GM19043 (cell line): ENCODE measurements at regions not wholly inside any gene's neighbourhood (a gene's known extent, or its start where the extent isn't known, plus 50 kb on each side); places are given as distances from the start of the nearest gene placed in this dataset.
A peak's percentile ranks its signal among the peaks of the same experiment; 100 is the strongest.

ENCODE experiments used
- ATAC-seq: cut with Tn5 transposase; IDR thresholded peaks from one replicate; pipeline ENCODE4 v1.9.1; 2021; ENCODE audit warnings: low read depth; ENCODE audit not compliant: unreplicated experiment

- ATAC-seq, result peak; percentile 61
These were observed 226.2 kb downstream of the MC4R start for GRCh38 chr18:60146220-60146960.

- no peak for ATAC-seq
These were observed 226.8 kb downstream of the MC4R start for GRCh38 chr18:60145776-60146175.

GRCh38 chr18:60134806-60135205 is 235.0 kb downstream of the PMAIP1 start:
- ATAC-seq, result no peak

DNA sequence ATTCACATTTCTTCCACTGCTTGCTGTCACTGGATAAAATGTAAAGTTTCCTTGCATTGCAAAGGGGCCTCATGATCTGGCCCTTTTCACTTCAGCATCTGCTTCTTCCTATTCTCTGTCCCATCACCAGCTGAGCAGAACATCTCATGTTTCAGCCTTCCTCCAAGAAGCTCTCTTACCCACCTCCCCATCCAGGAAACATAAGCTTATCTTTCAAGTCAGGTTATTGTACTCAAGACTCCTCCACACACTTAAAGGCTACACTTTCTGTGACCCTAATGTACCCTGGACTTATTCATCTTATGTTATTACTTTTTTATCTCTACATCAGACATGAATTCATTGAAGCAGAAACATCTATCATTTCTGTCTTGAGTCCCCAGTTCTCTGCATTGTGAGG is 230.5 kb downstream of the PMAIP1 start:
- no peak for ATAC-seq

DNA sequence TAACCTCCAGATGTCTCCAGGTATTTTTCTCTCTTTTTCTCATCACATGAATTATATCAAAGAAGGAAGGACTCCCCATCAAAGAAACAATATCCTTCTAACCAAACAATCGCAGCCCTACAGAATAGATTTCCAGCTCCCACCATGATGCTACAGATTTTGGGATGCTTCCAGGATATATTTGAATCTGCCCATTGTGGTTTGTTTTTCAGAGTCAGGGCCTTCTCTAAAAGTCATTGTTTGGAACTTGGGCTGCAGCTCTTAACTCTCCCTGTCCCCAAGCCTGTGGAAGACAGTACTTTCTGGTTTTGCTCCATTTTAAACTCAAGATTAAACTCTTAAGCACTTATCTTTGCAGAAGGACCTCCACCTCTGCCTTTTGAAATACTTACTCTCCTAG is 223.2 kb downstream of the PMAIP1 start:
- no peak for ATAC-seq

GRCh38 chr18:60122339-60122738 is 222.5 kb downstream of the PMAIP1 start:
- ATAC-seq, result no peak

DNA sequence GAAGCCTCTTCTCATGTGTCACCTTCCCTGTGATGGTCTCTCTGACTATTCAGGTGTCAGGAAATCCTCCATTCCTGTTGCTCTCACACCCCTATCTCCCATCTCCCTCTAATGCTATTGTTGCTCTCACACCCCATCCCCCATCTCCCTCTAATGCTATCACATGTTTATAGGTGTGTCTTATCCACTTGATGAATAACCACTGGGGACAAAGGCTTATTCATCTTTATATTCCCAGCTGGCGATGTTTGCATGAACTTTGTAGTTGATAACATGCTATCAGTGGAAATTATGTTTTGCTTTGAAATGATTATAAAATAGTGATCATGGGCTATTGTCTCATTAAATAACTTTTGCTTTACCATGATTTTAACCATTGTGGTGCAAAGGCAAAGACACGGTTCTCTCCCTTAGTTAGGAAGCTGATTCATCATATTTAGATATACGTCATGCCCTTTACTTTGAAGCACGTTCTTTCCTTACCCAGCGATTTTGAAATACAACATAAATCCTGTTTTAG is 220.5 kb downstream of the PMAIP1 start:
- no peak for ATAC-seq

DNA sequence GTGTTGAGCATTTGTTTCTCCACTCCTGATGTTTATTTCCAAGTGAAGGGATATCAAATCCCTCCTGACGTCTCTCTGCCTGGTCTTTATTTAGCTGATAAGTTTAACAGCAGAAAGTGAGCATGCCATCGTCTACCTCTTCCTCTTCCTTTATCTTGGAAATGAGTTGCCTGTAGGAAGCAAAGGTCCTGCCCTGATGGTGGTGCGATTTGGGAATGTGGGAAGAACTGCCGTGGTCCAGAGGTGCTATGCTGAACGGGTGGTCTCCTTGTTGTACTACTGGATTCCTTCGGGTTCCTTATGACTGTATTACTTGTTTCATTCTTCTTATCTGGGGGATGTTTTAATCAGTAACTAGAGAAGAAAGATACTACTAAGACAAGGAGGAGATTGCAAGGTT is 217.5 kb downstream of the PMAIP1 start:
- ATAC-seq, result no peak

- no peak for ATAC-seq
These were observed 213.6 kb downstream of the PMAIP1 start for GRCh38 chr18:60113396-60113795.

- ATAC-seq, result no peak
These were observed 212.6 kb downstream of the PMAIP1 start for GRCh38 chr18:60112369-60112768.

GRCh38 chr18:60111525-60111924 is 211.7 kb downstream of the PMAIP1 start:
- ATAC-seq, result no peak

GRCh38 chr18:60110836-60111235 is 211.0 kb downstream of the PMAIP1 start:
- ATAC-seq, result no peak

GRCh38 chr18:60100778-60101177 is 201.0 kb downstream of the PMAIP1 start:
- no peak for ATAC-seq

GRCh38 chr18:60099709-60100108 is 199.9 kb downstream of the PMAIP1 start:
- no peak for ATAC-seq

DNA sequence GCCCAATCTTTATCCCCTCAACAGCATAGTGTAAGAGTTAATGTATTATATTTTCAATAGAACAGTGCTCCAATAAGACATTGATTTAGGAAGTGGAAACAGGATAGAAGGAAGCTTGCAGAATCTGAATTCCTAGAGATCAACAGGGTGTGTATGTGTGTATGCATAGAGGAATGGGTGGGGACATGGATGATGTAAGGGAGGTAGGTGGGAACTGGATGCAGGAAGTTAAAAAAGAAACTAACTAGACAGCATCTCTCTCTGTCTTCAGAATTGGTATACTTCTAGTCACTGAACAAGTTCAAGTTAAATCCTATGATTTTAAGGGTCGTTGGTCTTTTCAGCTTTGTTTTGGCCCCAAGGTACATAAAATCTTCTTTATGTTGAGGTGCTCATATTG is 196.6 kb downstream of the PMAIP1 start:
- ATAC-seq, result no peak

DNA sequence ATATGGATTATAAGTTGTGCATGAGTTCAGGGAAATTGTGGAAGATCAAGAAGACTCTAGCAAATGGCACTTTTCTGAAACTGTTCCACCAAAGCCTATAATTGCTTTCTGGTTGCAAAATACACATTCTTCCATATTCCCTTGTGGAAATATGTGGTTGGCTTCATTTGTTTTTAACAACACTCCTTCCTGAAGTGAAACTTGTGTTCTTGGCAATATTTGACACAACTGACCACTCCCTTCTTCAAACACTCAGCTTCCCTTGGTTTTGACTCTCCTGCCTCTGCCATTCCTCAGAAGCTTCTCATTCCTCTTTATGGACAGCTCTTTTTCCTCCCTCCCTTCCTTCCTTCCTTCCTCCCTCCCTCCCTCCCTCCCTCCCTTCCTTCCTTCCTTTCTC is 192.3 kb downstream of the PMAIP1 start:
- no peak for ATAC-seq

- ATAC-seq, result no peak
These were observed 190.4 kb downstream of the PMAIP1 start for GRCh38 chr18:60090170-60090569.

- ATAC-seq, result no peak
These were observed 183.0 kb downstream of the PMAIP1 start for GRCh38 chr18:60082790-60083189.

DNA sequence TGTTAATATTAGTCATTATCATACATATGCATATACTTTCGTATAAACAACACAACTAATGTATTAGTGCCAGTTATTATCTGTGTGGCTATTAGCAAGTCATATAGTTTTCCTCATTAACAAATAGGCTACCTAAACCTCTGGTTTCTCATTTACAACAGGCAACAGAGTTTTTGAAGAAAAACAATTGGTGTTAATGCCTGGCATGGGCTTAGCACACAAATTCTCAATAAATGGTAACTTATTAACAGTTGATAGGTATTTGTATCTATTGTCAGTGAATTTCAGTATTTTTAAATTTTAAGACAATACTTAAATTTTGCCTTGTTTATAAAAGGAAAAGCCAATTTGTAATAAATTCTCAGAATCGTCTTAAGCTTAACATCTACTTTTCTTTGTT is 182.5 kb downstream of the PMAIP1 start:
- ATAC-seq, result no peak

GRCh38 chr18:60075477-60075876 is 175.7 kb downstream of the PMAIP1 start:
- no peak for ATAC-seq

DNA sequence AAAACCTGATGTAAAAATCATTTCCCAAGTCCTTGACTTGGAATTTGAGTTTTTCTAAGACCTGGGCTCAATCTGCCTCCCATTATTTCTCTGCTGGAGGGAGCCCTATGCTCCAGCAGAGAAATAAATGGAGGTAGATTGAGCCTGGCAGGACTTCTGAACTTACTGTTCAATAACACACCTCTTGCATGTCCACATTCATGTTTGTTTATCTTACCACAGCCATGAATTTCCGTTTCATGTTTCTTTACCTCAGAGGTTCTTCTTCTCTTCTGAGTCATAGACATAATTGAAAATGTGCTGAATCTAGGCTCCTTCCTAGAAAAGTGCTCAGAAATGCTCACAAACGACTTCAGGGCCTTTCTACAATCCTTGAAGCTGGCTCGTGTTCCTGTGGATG is 170.8 kb downstream of the PMAIP1 start:
- no peak for ATAC-seq

- ATAC-seq, result no peak
These were observed 169.3 kb downstream of the PMAIP1 start for GRCh38 chr18:60069145-60069544.
